ENCODE measurements at regions not wholly inside any gene's neighbourhood (a gene's known extent, or its start where the extent isn't known, plus 50 kb on each side); places are given as distances from the start of the nearest gene placed in this dataset.
"Not testable (repeated sequence)": the region's sequence is repeated elsewhere in the genome, so short reads cannot be mapped to it uniquely, and the experiment has no call there.

DNA sequence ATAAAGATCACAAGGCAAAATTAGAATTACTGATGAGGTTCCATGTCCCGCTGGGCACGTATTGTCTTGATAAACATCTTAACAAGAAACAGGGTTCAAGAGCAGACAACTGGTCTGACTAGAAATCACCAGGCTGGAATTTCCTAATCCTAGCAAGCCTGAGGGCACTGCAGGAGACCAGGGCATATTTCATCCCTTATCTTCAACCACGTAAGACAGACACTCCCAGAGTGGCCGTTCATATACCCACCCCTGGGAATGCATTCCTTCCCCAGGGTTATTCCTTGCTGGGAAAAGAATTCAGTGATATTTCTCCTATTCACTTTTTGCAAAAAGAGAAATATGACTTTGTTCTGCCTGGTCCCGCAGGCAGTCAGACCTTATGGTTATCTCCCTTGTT, 185.4 kb upstream of the RPRM start:
- H3K27ac ChIP-seq (ENCODE audit: low read depth, low read length); H4K8ac ChIP-seq (ENCODE audit: extremely low read depth, insufficient read depth, low read length); H3K14ac ChIP-seq (ENCODE audit: insufficient read length); H2BK15ac ChIP-seq (ENCODE audit: low read length); H3K23ac ChIP-seq (ENCODE audit: insufficient read length); DNase-seq (ENCODE audit: low read depth in 1 of 2, low spot score in 2 of 2); H2BK120ac ChIP-seq (replicated peaks; ENCODE audit: low read depth, low read length); H3K79me2 ChIP-seq (ENCODE audit: control insufficient read depth in 1 of 2, insufficient read depth in 2 of 2, low read length in 2 of 2); H3K79me1 ChIP-seq (ENCODE audit: low read depth, low read length); H3K56ac ChIP-seq (replicated peaks; ENCODE audit: insufficient read length, low read depth, low read length); H2BK12ac ChIP-seq (ENCODE audit: low read depth, low read length); H3K27me3 ChIP-seq (replicated peaks in 1 of 4; ENCODE audit: control insufficient read depth in 3 of 4, extremely low read depth in 1 of 4, insufficient read depth in 3 of 4, low read length in 3 of 4); H3K4me2 ChIP-seq (ENCODE audit: insufficient read depth in 1 of 2, low read depth in 2 of 2, low read length in 2 of 2); H2AK5ac ChIP-seq (ENCODE audit: low read depth, low read length); H4K20me1 ChIP-seq (replicated peaks in 1 of 2; ENCODE audit: control insufficient read depth in 1 of 2, insufficient read depth in 2 of 2, low read length in 2 of 2); CTCF ChIA-PET (ENCODE audit: partially characterized antibody); H4K5ac ChIP-seq (ENCODE audit: insufficient read length, low read depth, low read length); H3K23me2 ChIP-seq (ENCODE audit: low read depth, low read length); H3K4ac ChIP-seq (replicated peaks; ENCODE audit: insufficient read length, low read depth, low read length); H3K4me1 ChIP-seq (replicated peaks in 1 of 4; ENCODE audit: control insufficient read depth in 3 of 4, insufficient read depth in 4 of 4, low read length in 3 of 4); POLR2A ChIA-PET (ENCODE audit: partially characterized antibody); H2AFZ ChIP-seq (ENCODE audit: low read length); H2BK20ac ChIP-seq (ENCODE audit: low read length); H3K9me3 ChIP-seq (ENCODE audit: insufficient read depth in 2 of 2, low read depth in 1 of 2, low read length in 1 of 2); H4K91ac ChIP-seq (replicated peaks; ENCODE audit: insufficient read length, low read length); H3K36me3 ChIP-seq (ENCODE audit: control insufficient read depth in 2 of 4, insufficient read depth in 4 of 4, low read length in 3 of 4); H3K4me3 ChIP-seq (ENCODE audit: extremely low read depth in 1 of 4, insufficient read depth in 2 of 4, low read depth in 3 of 4, low read length in 4 of 4); H2BK5ac ChIP-seq (ENCODE audit: low read depth, low read length); H3K18ac ChIP-seq (ENCODE audit: extremely low read depth, low read length); H3K9ac ChIP-seq (replicated peaks in 1 of 4; ENCODE audit: extremely low read depth in 1 of 4, low read depth in 3 of 4, low read length in 3 of 4); FAIRE-seq: not testable (repeated sequence)
- 95% methylated on average over 5 of the region's 5 CpGs; no CpG with 5 or more reads in 1 of the 2 experiments for WGBS, 2 experiments (ENCODE audit: extremely low coverage in 1 of 2, insufficient coverage in 1 of 2, insufficient read length in 1 of 2, insufficient replicate concordance in 2 of 2, low coverage in 1 of 2, low lambda C conversion rate in 2 of 2, missing lambda C conversion rate in 1 of 2)
- peak in 1 of 2 experiments; percentile 91; a peak in 1 of 3 replicates for TF ChIP-seq EP300 (IDR thresholded peaks at IDR 0.05; ENCODE audit: borderline replicate concordance in 1 of 2, low read depth in 2 of 2, low read length in 2 of 2)
